ENCODE measurements at regions not wholly inside any gene's neighbourhood (a gene's known extent, or its start where the extent isn't known, plus 50 kb on each side); places are given as distances from the start of the nearest gene placed in this dataset.

DNA sequence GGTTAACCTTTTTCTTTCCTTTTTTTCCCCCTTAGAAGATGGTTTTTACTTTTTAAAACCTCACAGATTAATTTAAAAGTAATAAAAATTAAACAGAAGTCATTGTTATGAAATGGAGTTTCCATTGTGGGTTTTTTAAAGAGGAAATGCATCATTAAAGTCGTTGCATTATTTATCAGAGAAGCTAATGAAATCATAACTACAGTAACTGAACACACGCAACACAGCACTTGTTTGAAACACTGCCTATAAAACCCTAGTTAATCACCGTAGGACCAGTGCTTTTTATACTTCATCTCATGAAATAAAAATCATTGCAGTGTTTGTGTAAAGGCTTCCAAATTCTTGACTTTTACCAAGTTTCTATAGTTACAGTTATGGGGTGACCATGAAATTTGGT is 82.4 kb upstream of the NTRK2 start:
- no peak for DNase-seq (ENCODE audit: low read depth)

DNA sequence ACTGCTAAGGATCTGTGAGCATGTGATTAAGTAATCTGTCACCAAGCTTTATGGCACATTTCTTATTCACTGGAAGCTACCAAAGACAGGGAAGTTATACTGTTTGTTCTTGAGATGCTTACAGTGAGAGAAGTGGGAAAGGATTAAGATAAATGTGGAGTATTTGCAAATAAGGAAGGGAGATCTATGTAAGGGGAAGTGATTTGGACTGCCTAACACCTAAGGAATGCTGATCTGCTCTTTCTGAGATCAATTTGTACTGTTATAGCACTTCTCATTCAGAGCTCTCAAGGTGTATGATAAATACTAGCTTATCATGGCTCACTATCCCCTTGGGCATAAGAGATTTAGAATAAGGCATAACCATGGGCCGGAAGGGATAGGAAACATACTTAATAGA is 80.0 kb upstream of the NTRK2 start:
- DNase-seq (ENCODE audit: low read depth), result no peak

GRCh38 chr9:84590706-84591105 is 78.8 kb upstream of the NTRK2 start:
- DNase-seq (ENCODE audit: low read depth), result no peak

DNA sequence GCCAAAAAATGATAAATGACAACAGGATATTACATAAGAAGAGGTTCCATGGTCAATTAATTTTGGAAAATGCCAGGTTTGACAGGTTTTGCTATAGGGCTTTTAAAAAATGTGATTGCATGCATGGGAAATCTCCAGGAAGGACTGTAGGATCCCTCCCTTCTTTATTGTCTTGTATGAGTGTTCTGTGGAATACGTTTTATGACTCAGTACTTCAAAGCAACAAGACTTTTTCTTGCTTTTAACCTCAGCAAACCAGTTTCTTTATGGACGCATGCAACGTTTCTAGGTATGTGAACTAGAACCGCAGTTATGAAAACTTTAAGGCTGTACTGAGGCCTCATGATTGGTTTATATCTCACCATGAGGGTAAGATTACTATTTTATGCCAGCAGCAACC is 76.6 kb upstream of the NTRK2 start:
- no peak for DNase-seq (ENCODE audit: low read depth)

DNA sequence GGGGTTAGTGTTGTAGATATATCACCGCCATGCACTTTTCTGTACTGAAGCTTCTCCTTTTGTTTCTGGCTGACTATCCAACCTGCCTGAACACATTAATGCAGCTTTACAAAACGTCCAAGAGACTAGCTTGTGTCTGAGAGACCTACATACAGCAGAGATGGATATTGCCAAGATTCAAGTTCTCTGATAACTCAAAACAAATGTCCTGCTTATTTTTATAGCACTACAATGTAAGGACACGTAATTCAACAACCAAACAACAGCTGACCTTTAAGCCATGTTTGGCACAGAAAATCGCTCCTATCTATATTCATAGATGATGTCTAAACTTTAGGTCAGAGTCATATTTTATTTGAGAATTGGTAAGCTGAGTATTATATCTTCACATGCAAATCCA is 76.2 kb upstream of the NTRK2 start:
- DNase-seq (ENCODE audit: low read depth), result no peak

GRCh38 chr9:84597131-84597530 is 72.4 kb upstream of the NTRK2 start:
- no peak for DNase-seq (ENCODE audit: low read depth)

- no peak for DNase-seq (ENCODE audit: low read depth)
These were observed 70.5 kb upstream of the NTRK2 start for GRCh38 chr9:84598921-84599636.

GRCh38 chr9:84600739-84601138 is 68.8 kb upstream of the NTRK2 start:
- no peak for DNase-seq (ENCODE audit: low read depth)

GRCh38 chr9:84604223-84604622 is 65.3 kb upstream of the NTRK2 start:
- no peak for DNase-seq (ENCODE audit: low read depth)

- no peak for DNase-seq (ENCODE audit: low read depth)
These were observed 59.8 kb upstream of the NTRK2 start for GRCh38 chr9:84609779-84610178.

DNA sequence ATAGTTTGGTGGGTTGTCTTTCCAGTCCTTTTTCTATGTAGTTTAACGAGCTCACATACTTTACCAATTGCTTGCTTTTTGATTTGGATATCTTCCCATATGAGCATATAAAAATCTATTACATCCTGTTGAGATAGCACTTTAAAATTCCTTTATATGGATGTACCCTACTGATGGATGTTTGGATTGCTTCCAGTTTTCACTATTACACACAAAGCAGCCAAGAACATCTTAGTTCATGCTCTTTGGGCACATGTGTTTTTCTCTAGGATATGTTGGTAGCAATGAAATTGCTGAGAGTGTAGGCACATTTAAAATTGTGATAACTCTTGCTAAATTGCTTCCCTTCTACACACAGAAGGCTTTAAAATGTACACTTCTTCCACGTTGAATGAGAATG is 56.1 kb upstream of the NTRK2 start:
- DNase-seq (ENCODE audit: low read depth), result no peak

- no peak for DNase-seq (ENCODE audit: low read depth)
These were observed 54.0 kb upstream of the NTRK2 start for GRCh38 chr9:84615544-84615943.

DNA sequence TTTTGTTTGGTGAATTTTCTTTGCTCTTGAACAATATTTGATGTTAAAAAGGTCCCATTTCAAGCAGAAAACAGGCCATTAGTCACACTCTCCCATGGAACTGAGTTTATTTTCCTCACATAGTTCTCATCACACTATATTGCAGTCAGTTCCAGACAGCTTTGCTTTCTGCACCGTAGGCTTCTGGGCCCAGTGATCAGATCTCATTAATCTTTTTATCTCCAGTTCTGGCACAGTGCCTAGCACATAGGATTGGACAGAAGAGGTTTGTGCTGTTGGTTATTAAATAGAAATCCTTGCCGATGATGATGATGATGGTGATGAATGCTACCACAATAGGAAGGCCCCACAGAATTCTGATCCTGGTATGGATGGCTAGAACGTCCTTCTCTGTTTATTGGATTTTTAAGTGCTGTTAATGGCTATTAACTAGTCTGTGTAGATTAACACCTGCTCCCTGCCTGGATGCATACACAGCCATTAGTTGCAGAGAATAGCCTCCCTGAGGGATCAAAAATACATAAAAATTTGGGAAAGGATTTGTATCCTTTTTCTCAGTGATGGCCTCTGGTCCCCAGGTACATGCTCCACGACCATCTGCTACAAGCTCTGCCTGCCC is 52.0 kb upstream of the NTRK2 start:
- no peak for DNase-seq (ENCODE audit: low read depth)
